GM12878 (cell line): ENCODE measurements at regions not wholly inside any gene's neighbourhood (a gene's known extent, or its start where the extent isn't known, plus 50 kb on each side); places are given as distances from the start of the nearest gene placed in this dataset.

Experiments
- ATAC-seq: fragments of 200-7000 bp; cut with Tn5 transposase; 3 replicates; pipeline ENCODE4 v1.9.1; 2020; ENCODE audit warnings: mild to moderate bottlenecking, moderate library complexity
- BruUV-seq: library from RNA; stranded (reverse); fragments of 400-500 nt; replicated peaks from 2 replicates; lab custom pipeline; 2021; lab: Mats Ljungman, UMichigan
- CTCF ChIA-PET: fragments of 300-600 bp; sonication (Branson Sonifier 250); formaldehyde crosslinking; extraction: SDS; loops from one replicate; lab custom pipeline; 2021; ENCODE audit warnings: inconsistent platforms; lab: Yijun Ruan, JAX
- POLR2A ChIA-PET: fragments of 350-600 bp; formaldehyde crosslinking; extraction: SDS; loops from one replicate; lab custom pipeline; 2021; ENCODE audit warnings: inconsistent platforms; lab: Charles Lee
- RAD21 ChIA-PET: fragments of 300-600 bp; sonication (Branson Sonifier 250); formaldehyde crosslinking; loops from one replicate; lab custom pipeline; 2023; ENCODE audit warnings: antibody characterized with exemption; ENCODE audit not compliant: unreplicated experiment; lab: Charles Lee
- SMC1A ChIA-PET: fragments of 300-600 bp; sonication (Branson Sonifier 250); formaldehyde crosslinking; loops from one replicate; lab custom pipeline; 2023; ENCODE audit not compliant: unreplicated experiment, uncharacterized antibody; lab: Charles Lee
- DNase-seq: peaks from one replicate; pipeline ENCODE4 v3.0.0-alpha.2; 2011; ENCODE audit warnings: low read depth, low spot score
- FAIRE-seq: peaks from 3 replicates; lab custom pipeline; 2011; peaks lifted over from hg19 to GRCh38; lab: Jason Lieb, UNC
- H2AFZ ChIP-seq: 2 replicates; pipeline ENCODE4 v1.6.0; 2011; ENCODE audit warnings: low read depth, low read length, control low read depth; ENCODE audit not compliant: control insufficient read depth
- H3K27ac ChIP-seq: 2 replicates; pipeline ENCODE4 v1.5.1; 2011; ENCODE audit warnings: control low read depth; ENCODE audit not compliant: control insufficient read depth, insufficient read depth
- H3K27me3 ChIP-seq, 2 experiments: replicated peaks in 1 of 2; 2 replicates each; pipeline versions ENCODE4 v1.6.0 to v1.6.1; 2011; ENCODE audit warnings: low read length in 1 of 2; ENCODE audit not compliant: control insufficient read depth in 2 of 2, insufficient read depth in 2 of 2
- H3K36me3 ChIP-seq, 2 experiments: 2 replicates each; pipeline ENCODE4 v1.5.1; 2011; ENCODE audit warnings: low read length in 1 of 2; ENCODE audit not compliant: control insufficient read depth in 2 of 2, insufficient read depth in 2 of 2
- H3K4me1 ChIP-seq: 2 replicates; pipeline ENCODE4 v1.6.1; 2011; ENCODE audit warnings: mild to moderate bottlenecking, low read length, moderate library complexity, mixed read lengths; ENCODE audit not compliant: control insufficient read depth, insufficient read depth
- H3K4me2 ChIP-seq: 2 replicates; pipeline ENCODE4 v1.6.0; 2011; ENCODE audit warnings: control low read depth; ENCODE audit not compliant: control insufficient read depth, insufficient read depth
- H3K4me3 ChIP-seq: fragments of 200-600 bp; sonication (generic); 2 replicates; pipeline ENCODE4 v1.5.1; 2016
- H3K79me2 ChIP-seq: 2 replicates; pipeline ENCODE4 v1.6.0; 2011; ENCODE audit warnings: low read length; ENCODE audit not compliant: control insufficient read depth, insufficient read depth
- H3K9ac ChIP-seq: 2 replicates; pipeline ENCODE4 v1.8.0; 2011; ENCODE audit warnings: low read length, control low read depth, mixed read lengths; ENCODE audit not compliant: control insufficient read depth, insufficient read depth
- H3K9me3 ChIP-seq: replicated peaks from 3 replicates; pipeline ENCODE4 v1.5.1; 2011; ENCODE audit warnings: mild to moderate bottlenecking, low read length; ENCODE audit not compliant: control insufficient read depth, insufficient read depth
- H4K20me1 ChIP-seq: 2 replicates; pipeline ENCODE4 v1.6.0; 2011; ENCODE audit not compliant: control insufficient read depth, insufficient read depth
- ATF7 ChIP-seq: fragments of 450-650 bp; IDR thresholded peaks from 2 replicates; pipeline ENCODE4 v1.6.1; 2016; ENCODE audit warnings: low read depth, mild to moderate bottlenecking
- CREM ChIP-seq: IDR thresholded peaks from 2 replicates; pipeline ENCODE4 v1.6.1; 2014; ENCODE audit warnings: antibody characterized with exemption, low read depth
- E2F4 ChIP-seq: IDR thresholded peaks from 2 replicates; pipeline ENCODE4 v1.6.1; 2012; ENCODE audit warnings: low read depth, low read length, improper control_type of control experiment
- NFYB ChIP-seq: IDR thresholded peaks from 2 replicates; pipeline ENCODE4 v1.6.1; 2011; ENCODE audit warnings: low read depth, mild to moderate bottlenecking, low read length, improper control_type of control experiment, moderate library complexity; ENCODE audit not compliant: insufficient read depth
- POLR2AphosphoS2 ChIP-seq: IDR thresholded peaks from 2 replicates; pipeline ENCODE4 v1.6.1; 2011; ENCODE audit warnings: low read depth, mild to moderate bottlenecking, low read length, improper control_type of control experiment, moderate library complexity
- RFX5 ChIP-seq: IDR thresholded peaks from 2 replicates; pipeline ENCODE4 v1.6.1; 2011; ENCODE audit warnings: low read depth, low read length, improper control_type of control experiment
- SMC3 ChIP-seq: IDR thresholded peaks from 2 replicates; pipeline ENCODE4 v1.6.1; 2011; ENCODE audit warnings: low read length, improper control_type of control experiment, borderline replicate concordance
- ZBTB4 ChIP-seq: fragments of 450-650 bp; formaldehyde crosslinking; IDR thresholded peaks from 2 replicates; pipeline ENCODE4 v1.4.0; 2022; ENCODE audit warnings: mild to moderate bottlenecking, moderate library complexity
- WGBS: methylation state at CpG from one replicate; pipeline ENCODE4 v1.1.6; 2016; ENCODE audit warnings: low lambda C conversion rate; ENCODE audit not compliant: insufficient replicate concordance, insufficient coverage; ENCODE audit errors: missing lambda C conversion rate; 5-methylcytosine and 5-hydroxymethylcytosine counted together
- in situ Hi-C: fragments of 300-500 bp; cut with MboI; formaldehyde crosslinking; loops from 9 replicates; pipeline ENCODE4 v1.14.3; 2018; ENCODE audit warnings: mixed read lengths
- intact Hi-C: fragments of 100-400 bp; cut with micrococcal nuclease; formaldehyde crosslinking; loops from one replicate; pipeline ENCODE4 v1.14.2; 2022; ENCODE audit not compliant: unreplicated experiment
- TF ChIP-seq, protein P1 (sequence below): fragments of 450-650 bp; IDR thresholded peaks from 2 replicates; pipeline ENCODE4 v1.6.1; 2016; ENCODE audit warnings: mild to moderate bottlenecking
- TF ChIP-seq, protein P2 (sequence below): IDR thresholded peaks from 2 replicates; pipeline ENCODE4 v1.6.1; 2011; ENCODE audit warnings: low read depth, mild to moderate bottlenecking, low read length, moderate library complexity, borderline replicate concordance; ENCODE audit errors: extremely low read depth

GRCh38 chr2:184359379-184359778 is 238.9 kb upstream of the ZNF804A start:
- no peak overlapping the region for H3K4me2 ChIP-seq
- no peak overlapping the region for H3K9ac ChIP-seq
- no peak for DNase-seq
- ChIA-PET POLR2A (no interaction called here), CTCF (no interaction called here), SMC1A (no interaction called here), RAD21 (no interaction called here)
- in situ Hi-C loops (no loop called here), intact Hi-C loops (no loop called here)
- no TSS peak for BruUV-seq
- H3K9me3 ChIP-seq, result no peaks in the 10 kb centered on the region
- no peaks in the 10 kb centered on the region for H3K79me2 ChIP-seq
- no peaks in the 10 kb centered on the region for H3K4me1 ChIP-seq
- H2AFZ ChIP-seq, result no peak overlapping the region
- ATAC-seq, result no peak
- no peaks in the 10 kb centered on the region for H4K20me1 ChIP-seq
- 0% methylated on average over 2 of the region's 2 CpGs for WGBS
- FAIRE-seq, result no peak
- no peak overlapping the region for H3K4me3 ChIP-seq
- no peak overlapping the region for H3K27ac ChIP-seq
- TF ChIP-seq SMC3, result no peak
- TF ChIP-seq CREM, result no peak
- no peak for TF ChIP-seq ZBTB4
- no peak for TF ChIP-seq NFYB
- TF ChIP-seq, protein P1, sequence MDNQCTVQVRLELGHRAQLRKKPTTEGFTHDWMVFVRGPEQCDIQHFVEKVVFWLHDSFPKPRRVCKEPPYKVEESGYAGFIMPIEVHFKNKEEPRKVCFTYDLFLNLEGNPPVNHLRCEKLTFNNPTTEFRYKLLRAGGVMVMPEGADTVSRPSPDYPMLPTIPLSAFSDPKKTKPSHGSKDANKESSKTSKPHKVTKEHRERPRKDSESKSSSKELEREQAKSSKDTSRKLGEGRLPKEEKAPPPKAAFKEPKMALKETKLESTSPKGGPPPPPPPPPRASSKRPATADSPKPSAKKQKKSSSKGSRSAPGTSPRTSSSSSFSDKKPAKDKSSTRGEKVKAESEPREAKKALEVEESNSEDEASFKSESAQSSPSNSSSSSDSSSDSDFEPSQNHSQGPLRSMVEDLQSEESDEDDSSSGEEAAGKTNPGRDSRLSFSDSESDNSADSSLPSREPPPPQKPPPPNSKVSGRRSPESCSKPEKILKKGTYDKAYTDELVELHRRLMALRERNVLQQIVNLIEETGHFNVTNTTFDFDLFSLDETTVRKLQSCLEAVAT, result no peak
- TF ChIP-seq E2F4, result no peak
- TF ChIP-seq RFX5, result no peak
- TF ChIP-seq, protein P2, sequence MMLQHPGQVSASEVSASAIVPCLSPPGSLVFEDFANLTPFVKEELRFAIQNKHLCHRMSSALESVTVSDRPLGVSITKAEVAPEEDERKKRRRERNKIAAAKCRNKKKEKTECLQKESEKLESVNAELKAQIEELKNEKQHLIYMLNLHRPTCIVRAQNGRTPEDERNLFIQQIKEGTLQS, result no peak
- TF ChIP-seq POLR2AphosphoS2, result no peak
- no peak for TF ChIP-seq ATF7
- no peaks in the 10 kb centered on the region for H3K36me3 ChIP-seq
- no peaks in the 10 kb centered on the region for H3K27me3 ChIP-seq
